ENCODE measurements at regions not wholly inside any gene's neighbourhood (a gene's known extent, or its start where the extent isn't known, plus 50 kb on each side); places are given as distances from the start of the nearest gene placed in this dataset.
A peak's percentile ranks its signal among the peaks of the same experiment; 100 is the strongest.

DNA sequence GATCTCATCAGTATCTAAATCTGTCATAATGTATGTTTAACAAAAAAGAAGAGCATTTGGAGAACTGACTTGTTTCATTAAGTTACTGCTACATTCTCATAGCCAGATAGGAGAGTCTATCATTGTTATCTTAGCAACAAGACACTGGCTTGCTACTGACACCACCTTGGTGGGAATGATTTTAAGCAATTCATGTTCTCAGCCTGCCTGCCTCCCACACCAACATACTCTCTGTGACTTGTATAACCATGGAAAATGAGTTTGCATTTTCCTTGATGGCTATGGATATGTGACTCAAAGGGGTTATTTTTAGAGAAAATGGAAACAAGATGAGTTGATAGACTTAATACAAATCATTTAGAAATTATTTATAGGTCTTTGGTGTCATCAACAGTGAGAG is 1308.9 kb downstream of the OLFM4 start:
- Histone ChIP-seq H3K36me3 (ENCODE audit: control insufficient read depth, insufficient read depth, low read length) (peaks cover 3% of the 10 kb centered on the region; the same call in 1 of the 2 replicates), H3K9me3 (ENCODE audit: control insufficient read depth, insufficient read depth, low read length) (no peaks in the 10 kb centered on the region), H3K27ac (ENCODE audit: low read length) (no peak overlapping the region), H3K4me1 (ENCODE audit: control insufficient read depth, insufficient read depth, low read length) (no peaks in the 10 kb centered on the region), H3K27me3 (ENCODE audit: control insufficient read depth, insufficient read depth, low read length) (no peaks in the 10 kb centered on the region), H3K4me3 (ENCODE audit: low read length) (no peak overlapping the region)
- no peak for DNase-seq (ENCODE audit: low read depth, low spot score)

DNA sequence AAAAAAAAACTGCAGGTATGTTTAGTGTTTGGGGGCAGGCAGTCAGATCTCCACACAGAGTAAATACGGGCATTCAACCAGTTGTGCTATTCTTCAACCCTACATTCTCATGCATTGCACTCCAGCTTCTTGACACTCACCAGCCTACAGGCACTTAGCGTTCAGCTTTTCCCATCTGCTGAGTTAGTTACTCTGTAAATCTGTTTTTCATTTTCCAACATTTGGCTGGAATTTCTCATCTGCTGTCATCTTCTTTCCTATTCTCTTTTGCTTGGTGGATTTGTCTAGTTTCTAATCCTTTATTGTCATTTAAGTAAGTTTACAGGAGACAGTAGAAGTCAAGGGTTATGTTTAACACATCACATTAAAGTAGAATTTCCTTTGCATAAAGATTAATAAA is 1318.9 kb downstream of the OLFM4 start:
- no peaks in the 10 kb centered on the region for H3K4me1 ChIP-seq (ENCODE audit: control insufficient read depth, insufficient read depth, low read length)
- WGBS (ENCODE audit: insufficient coverage, insufficient read length): no CpG with 5 or more reads among the region's 2 CpGs
- H3K27ac ChIP-seq (ENCODE audit: low read length): no peak overlapping the region
- no peak overlapping the region for H3K4me3 ChIP-seq (ENCODE audit: low read length)
- no peaks in the 10 kb centered on the region for H3K27me3 ChIP-seq (ENCODE audit: control insufficient read depth, insufficient read depth, low read length)
- no peaks in the 10 kb centered on the region for H3K9me3 ChIP-seq (ENCODE audit: control insufficient read depth, insufficient read depth, low read length)
- DNase-seq (ENCODE audit: low read depth, low spot score): no peak
- no peaks in the 10 kb centered on the region for H3K36me3 ChIP-seq (ENCODE audit: control insufficient read depth, insufficient read depth, low read length)

DNA sequence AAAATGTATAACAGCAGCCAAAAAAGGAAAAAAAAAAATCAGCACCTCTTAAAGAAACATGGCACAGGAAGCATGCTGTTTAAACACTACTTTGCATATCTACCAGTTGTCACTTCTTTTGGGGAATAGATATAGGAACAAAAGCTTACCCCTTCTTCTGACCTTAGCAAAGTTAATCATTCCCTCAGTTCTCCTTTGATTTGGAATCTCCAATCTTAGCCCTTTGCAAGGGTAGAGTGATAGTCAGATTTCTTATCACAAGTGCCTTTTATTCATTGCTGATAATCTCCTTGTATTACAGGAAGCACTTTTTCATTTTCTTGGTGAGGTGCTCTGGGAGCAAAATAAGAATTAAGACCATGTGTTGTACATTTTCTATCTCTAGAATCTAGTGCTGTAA is 1327.6 kb downstream of the OLFM4 start:
- no peak for DNase-seq (ENCODE audit: low read depth, low spot score)
- no peak overlapping the region for H3K4me3 ChIP-seq (ENCODE audit: low read length)
- no peaks in the 10 kb centered on the region; the same call in 1 of the 2 replicates for H3K4me1 ChIP-seq (ENCODE audit: control insufficient read depth, insufficient read depth, low read length)
- no peaks in the 10 kb centered on the region for H3K9me3 ChIP-seq (ENCODE audit: control insufficient read depth, insufficient read depth, low read length)
- no peaks in the 10 kb centered on the region for H3K27me3 ChIP-seq (ENCODE audit: control insufficient read depth, insufficient read depth, low read length)
- H3K27ac ChIP-seq (ENCODE audit: low read length): peak overlapping the region; percentile 8
- no peaks in the 10 kb centered on the region for H3K36me3 ChIP-seq (ENCODE audit: control insufficient read depth, insufficient read depth, low read length)

GRCh38 chr13:54356849-54357248 is 1328.2 kb downstream of the OLFM4 start:
- Histone ChIP-seq H3K36me3 (ENCODE audit: control insufficient read depth, insufficient read depth, low read length) (no peaks in the 10 kb centered on the region), H3K4me1 (ENCODE audit: control insufficient read depth, insufficient read depth, low read length) (no peaks in the 10 kb centered on the region; the same call in 1 of the 2 replicates), H3K9me3 (ENCODE audit: control insufficient read depth, insufficient read depth, low read length) (no peaks in the 10 kb centered on the region), H3K27ac (ENCODE audit: low read length) (peak overlapping the region; percentile 8), H3K27me3 (ENCODE audit: control insufficient read depth, insufficient read depth, low read length) (no peaks in the 10 kb centered on the region), H3K4me3 (ENCODE audit: low read length) (no peak overlapping the region)
- no CpG with 5 or more reads among the region's 1 CpG for WGBS (ENCODE audit: insufficient coverage, insufficient read length)
- DNase-seq (ENCODE audit: low read depth, low spot score): no peak

GRCh38 chr13:54357284-54357933 is 1328.8 kb downstream of the OLFM4 start:
- no peak overlapping the region for H3K4me3 ChIP-seq (ENCODE audit: low read length)
- WGBS (ENCODE audit: insufficient coverage, insufficient read length): no CpG with 5 or more reads among the region's 5 CpGs
- H3K27ac ChIP-seq (ENCODE audit: low read length): peak overlapping the region; percentile 56
- no peaks in the 10 kb centered on the region for H3K36me3 ChIP-seq (ENCODE audit: control insufficient read depth, insufficient read depth, low read length)
- no peaks in the 10 kb centered on the region for H3K9me3 ChIP-seq (ENCODE audit: control insufficient read depth, insufficient read depth, low read length)
- H3K4me1 ChIP-seq (ENCODE audit: control insufficient read depth, insufficient read depth, low read length): no peaks in the 10 kb centered on the region; the same call in 1 of the 2 replicates
- DNase-seq (ENCODE audit: low read depth, low spot score): no peak
- H3K27me3 ChIP-seq (ENCODE audit: control insufficient read depth, insufficient read depth, low read length): no peaks in the 10 kb centered on the region

DNA sequence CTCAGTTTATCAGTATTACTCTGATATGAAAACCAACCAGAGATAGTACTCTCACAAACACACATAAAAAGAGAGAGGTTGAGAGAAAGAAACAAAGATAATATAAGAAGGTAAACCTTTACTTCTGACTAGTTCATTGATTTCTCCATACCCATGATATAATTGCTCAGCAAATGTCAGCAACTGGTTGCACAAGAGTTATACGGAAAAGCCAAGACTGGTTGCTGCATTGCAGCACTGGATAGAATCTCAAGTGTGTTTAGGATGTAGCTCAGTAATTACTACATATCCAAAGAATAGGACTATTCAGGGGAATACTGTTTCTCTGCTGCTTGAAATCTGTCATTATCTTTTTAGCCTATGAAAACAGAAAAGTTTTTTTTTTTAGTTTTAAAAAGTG is 1332.8 kb downstream of the OLFM4 start:
- no CpG with 5 or more reads among the region's 1 CpG for WGBS (ENCODE audit: insufficient coverage, insufficient read length)
- H3K27ac ChIP-seq (ENCODE audit: low read length): no peak overlapping the region
- no peak for DNase-seq (ENCODE audit: low read depth, low spot score)

DNA sequence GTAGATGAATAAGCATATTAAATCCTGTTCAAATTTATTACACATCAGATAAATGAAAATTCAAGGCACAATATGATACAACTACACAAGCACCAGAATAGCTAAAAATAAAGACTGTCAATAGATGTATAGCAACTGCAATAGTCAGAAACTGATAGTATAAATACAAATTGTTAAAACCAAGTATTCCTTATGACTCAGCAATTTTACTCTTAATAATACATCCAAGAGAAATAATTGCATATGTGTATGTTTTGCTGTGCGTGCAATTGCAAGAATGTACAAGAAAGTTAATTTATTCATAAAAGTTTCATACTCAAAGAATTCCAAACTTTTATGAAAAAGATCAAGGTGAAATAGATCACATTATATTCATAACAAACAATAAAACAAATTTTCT is 1338.1 kb downstream of the OLFM4 start:
- DNase-seq (ENCODE audit: low read depth, low spot score): no peak
- H3K27me3 ChIP-seq (ENCODE audit: control insufficient read depth, insufficient read depth, low read length): no peaks in the 10 kb centered on the region
- H3K4me3 ChIP-seq (ENCODE audit: low read length): no peak overlapping the region
- H3K27ac ChIP-seq (ENCODE audit: low read length): no peak overlapping the region
- H3K4me1 ChIP-seq (ENCODE audit: control insufficient read depth, insufficient read depth, low read length): no peaks in the 10 kb centered on the region
- WGBS (ENCODE audit: insufficient coverage, insufficient read length): no CpG with 5 or more reads among the region's 1 CpG
- no peaks in the 10 kb centered on the region for H3K9me3 ChIP-seq (ENCODE audit: control insufficient read depth, insufficient read depth, low read length)
- H3K36me3 ChIP-seq (ENCODE audit: control insufficient read depth, insufficient read depth, low read length): no peaks in the 10 kb centered on the region

More for the DNA sequence above, 1332.8 kb downstream of the OLFM4 start:
- no peaks in the 10 kb centered on the region; the same call in 1 of the 2 replicates for H3K4me1 ChIP-seq (ENCODE audit: control insufficient read depth, insufficient read depth, low read length)
- H3K36me3 ChIP-seq (ENCODE audit: control insufficient read depth, insufficient read depth, low read length): no peaks in the 10 kb centered on the region
- no peak overlapping the region for H3K4me3 ChIP-seq (ENCODE audit: low read length)
- H3K27me3 ChIP-seq (ENCODE audit: control insufficient read depth, insufficient read depth, low read length): no peaks in the 10 kb centered on the region
- no peaks in the 10 kb centered on the region for H3K9me3 ChIP-seq (ENCODE audit: control insufficient read depth, insufficient read depth, low read length)

DNA sequence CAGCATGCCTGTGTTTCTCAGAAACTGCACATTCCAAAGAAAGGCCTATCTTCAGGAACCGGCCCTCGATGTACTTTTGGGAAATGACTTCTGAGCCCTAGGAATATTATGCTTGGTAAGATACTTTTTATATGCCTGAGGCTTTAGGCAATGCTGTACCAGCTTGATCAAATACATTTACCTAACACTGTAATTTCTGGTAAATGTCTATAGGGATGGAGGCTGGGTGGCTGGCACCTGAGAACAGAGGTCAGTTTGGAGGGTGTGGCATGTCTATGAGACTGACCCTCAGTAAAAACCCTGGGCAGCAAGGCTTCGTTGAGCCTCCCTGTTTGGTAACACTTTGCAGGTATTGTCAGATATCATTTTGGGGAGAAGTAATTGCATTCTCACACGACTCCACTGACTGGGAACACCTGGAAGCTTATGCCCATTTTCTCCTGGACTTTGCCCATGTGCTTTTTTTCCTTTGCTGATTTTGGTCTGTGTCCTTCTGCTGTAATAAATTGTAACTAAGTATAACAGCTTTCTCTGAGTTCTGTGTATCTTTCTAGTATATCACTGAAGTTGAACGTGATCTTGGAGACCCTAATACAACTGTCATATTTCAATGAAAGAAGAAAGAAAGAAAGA is 1339.1 kb downstream of the OLFM4 start:
- no CpG with 5 or more reads among the region's 5 CpGs for WGBS (ENCODE audit: insufficient coverage, insufficient read length)
- Histone ChIP-seq H3K9me3 (ENCODE audit: control insufficient read depth, insufficient read depth, low read length) (no peaks in the 10 kb centered on the region), H3K27me3 (ENCODE audit: control insufficient read depth, insufficient read depth, low read length) (no peaks in the 10 kb centered on the region), H3K4me1 (ENCODE audit: control insufficient read depth, insufficient read depth, low read length) (no peaks in the 10 kb centered on the region), H3K36me3 (ENCODE audit: control insufficient read depth, insufficient read depth, low read length) (no peaks in the 10 kb centered on the region), H3K27ac (ENCODE audit: low read length) (no peak overlapping the region), H3K4me3 (ENCODE audit: low read length) (no peak overlapping the region)
- no peak for DNase-seq (ENCODE audit: low read depth, low spot score)

DNA sequence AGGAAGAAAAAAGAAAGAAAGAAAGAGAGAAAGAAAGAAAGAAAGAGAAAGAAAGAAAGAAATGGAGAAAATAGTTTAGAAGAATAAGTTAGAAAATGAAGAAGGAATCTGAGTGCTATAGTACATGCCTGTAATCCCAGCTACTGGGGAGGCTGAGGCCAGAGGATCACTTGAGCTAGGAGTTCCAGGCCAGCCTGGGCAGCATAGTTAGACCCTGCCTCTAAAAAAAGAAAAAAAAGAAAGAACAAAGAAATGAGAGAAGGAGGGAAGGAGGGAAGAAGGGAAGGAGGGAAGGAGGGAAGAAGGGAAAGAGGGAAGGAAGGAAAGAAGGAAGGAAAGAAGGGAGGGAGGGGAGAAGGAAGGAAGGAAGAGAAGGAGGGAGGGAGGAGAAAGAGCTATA is 1339.8 kb downstream of the OLFM4 start:
- Histone ChIP-seq H3K4me3 (ENCODE audit: low read length) (no peak overlapping the region), H3K27me3 (ENCODE audit: control insufficient read depth, insufficient read depth, low read length) (no peaks in the 10 kb centered on the region), H3K36me3 (ENCODE audit: control insufficient read depth, insufficient read depth, low read length) (no peaks in the 10 kb centered on the region), H3K9me3 (ENCODE audit: control insufficient read depth, insufficient read depth, low read length) (no peaks in the 10 kb centered on the region), H3K27ac (ENCODE audit: low read length) (no peak overlapping the region), H3K4me1 (ENCODE audit: control insufficient read depth, insufficient read depth, low read length) (no peaks in the 10 kb centered on the region)
- no peak for DNase-seq (ENCODE audit: low read depth, low spot score)

GRCh38 chr13:54373211-54373610 is 1344.6 kb downstream of the OLFM4 start:
- H3K4me3 ChIP-seq (ENCODE audit: low read length): no peak overlapping the region
- no peak for DNase-seq (ENCODE audit: low read depth, low spot score)
- WGBS (ENCODE audit: insufficient coverage, insufficient read length): no CpG with 5 or more reads among the region's 1 CpG

DNA sequence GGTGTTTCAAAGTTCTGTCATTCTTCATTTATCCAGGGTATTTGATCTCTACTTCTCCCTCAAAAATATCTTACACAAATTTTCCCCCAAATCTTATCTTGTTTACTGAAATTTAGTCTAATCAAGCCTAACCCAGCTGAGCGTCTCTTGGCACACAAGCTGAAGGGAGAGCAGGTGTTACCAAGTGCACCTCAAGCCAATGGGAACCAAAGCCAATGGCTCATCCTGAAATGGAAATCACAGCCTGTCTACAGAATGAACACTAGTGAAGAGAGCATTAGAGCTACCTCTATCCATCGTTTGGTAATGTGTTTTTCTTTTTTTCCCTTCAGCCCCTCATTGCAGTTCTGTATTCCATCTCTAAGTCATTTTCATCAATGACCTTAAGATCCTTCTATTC is 1350.8 kb downstream of the OLFM4 start:
- Histone ChIP-seq H3K36me3 (ENCODE audit: control insufficient read depth, insufficient read depth, low read length) (no peaks in the 10 kb centered on the region), H3K27me3 (ENCODE audit: control insufficient read depth, insufficient read depth, low read length) (no peaks in the 10 kb centered on the region), H3K4me1 (ENCODE audit: control insufficient read depth, insufficient read depth, low read length) (peaks cover 5% of the 10 kb centered on the region; the same call in 1 of the 2 replicates), H3K9me3 (ENCODE audit: control insufficient read depth, insufficient read depth, low read length) (no peaks in the 10 kb centered on the region), H3K4me3 (ENCODE audit: low read length) (no peak overlapping the region), H3K27ac (ENCODE audit: low read length) (no peak overlapping the region)
- WGBS (ENCODE audit: insufficient coverage, insufficient read length): no CpG with 5 or more reads among the region's 2 CpGs
- DNase-seq (ENCODE audit: low read depth, low spot score): no peak

More at GRCh38 chr13:54373211-54373610, 1344.6 kb downstream of the OLFM4 start:
- Histone ChIP-seq H3K27me3 (ENCODE audit: control insufficient read depth, insufficient read depth, low read length) (no peaks in the 10 kb centered on the region), H3K9me3 (ENCODE audit: control insufficient read depth, insufficient read depth, low read length) (no peaks in the 10 kb centered on the region), H3K4me1 (ENCODE audit: control insufficient read depth, insufficient read depth, low read length) (peaks cover 7% of the 10 kb centered on the region; the same call in 1 of the 2 replicates), H3K36me3 (ENCODE audit: control insufficient read depth, insufficient read depth, low read length) (no peaks in the 10 kb centered on the region), H3K27ac (ENCODE audit: low read length) (no peak overlapping the region)
